ENCODE measurements at regions not wholly inside any gene's neighbourhood (a gene's known extent, or its start where the extent isn't known, plus 50 kb on each side); places are given as distances from the start of the nearest gene placed in this dataset.

GRCh38 chr3:135326851-135327250 is 531.8 kb downstream of the EPHB1 start:
- H3K27ac ChIP-seq (ENCODE audit: insufficient read depth, low read length): no peak overlapping the region
- H3K9ac ChIP-seq (ENCODE audit: insufficient read depth, low read length): no peak overlapping the region
- no peak overlapping the region for H3K4me2 ChIP-seq (ENCODE audit: extremely low read depth, insufficient read depth, low read length)
- H3K9me3 ChIP-seq (ENCODE audit: control insufficient read depth, insufficient read depth, low read depth, low read length): no peaks in the 10 kb centered on the region
- H3K4me1 ChIP-seq (ENCODE audit: control insufficient read depth, extremely low read depth, insufficient read depth, low read length): no peaks in the 10 kb centered on the region
- H3K36me3 ChIP-seq (ENCODE audit: control insufficient read depth, insufficient read depth, low read length): no peaks in the 10 kb centered on the region
- no peaks in the 10 kb centered on the region for H3K79me2 ChIP-seq (ENCODE audit: control insufficient read depth, insufficient read depth, low read length)
- TF ChIP-seq CTCF (conservative IDR thresholded peaks at IDR 0.05 in 1 of 2, IDR thresholded peaks at IDR 0.05 in 1 of 2; ENCODE audit: low read depth in 1 of 2, low read length in 2 of 2): no peak
- no peak for TF ChIP-seq EZH2 (IDR thresholded peaks at IDR 0.05; ENCODE audit: low read length, missing control alignments)
- H4K20me1 ChIP-seq (ENCODE audit: control insufficient read depth, extremely low read depth, insufficient read depth, low read length): no peaks in the 10 kb centered on the region
- no peak overlapping the region for H3K4me3 ChIP-seq (replicated peaks in 1 of 4; ENCODE audit: control extremely low read depth in 1 of 4, insufficient read depth in 1 of 4, low read depth in 3 of 4, low read length in 4 of 4)
- no peak for DNase-seq (ENCODE audit: low read depth in 2 of 2)
- no peaks in the 10 kb centered on the region for H3K27me3 ChIP-seq (ENCODE audit: control insufficient read depth, insufficient read depth, low read length)
- H2AFZ ChIP-seq (ENCODE audit: low read length): no peak overlapping the region

- Histone ChIP-seq H3K9ac (ENCODE audit: insufficient read depth, low read length) (no peak overlapping the region), H4K20me1 (ENCODE audit: control insufficient read depth, extremely low read depth, insufficient read depth, low read length) (no peaks in the 10 kb centered on the region), H3K36me3 (ENCODE audit: control insufficient read depth, insufficient read depth, low read length) (no peaks in the 10 kb centered on the region), H3K4me2 (ENCODE audit: extremely low read depth, insufficient read depth, low read length) (no peak overlapping the region), H3K27me3 (ENCODE audit: control insufficient read depth, insufficient read depth, low read length) (no peaks in the 10 kb centered on the region), H3K4me3 (replicated peaks in 1 of 4; ENCODE audit: control extremely low read depth in 1 of 4, insufficient read depth in 1 of 4, low read depth in 3 of 4, low read length in 4 of 4) (no peak overlapping the region), H2AFZ (ENCODE audit: low read length) (no peak overlapping the region), H3K9me3 (ENCODE audit: control insufficient read depth, insufficient read depth, low read depth, low read length) (no peaks in the 10 kb centered on the region), H3K27ac (ENCODE audit: insufficient read depth, low read length) (no peak overlapping the region), H3K79me2 (ENCODE audit: control insufficient read depth, insufficient read depth, low read length) (no peaks in the 10 kb centered on the region), H3K4me1 (ENCODE audit: control insufficient read depth, extremely low read depth, insufficient read depth, low read length) (no peaks in the 10 kb centered on the region)
- no peak for TF ChIP-seq EZH2 (IDR thresholded peaks at IDR 0.05; ENCODE audit: low read length, missing control alignments)
- TF ChIP-seq CTCF (conservative IDR thresholded peaks at IDR 0.05 in 1 of 2, IDR thresholded peaks at IDR 0.05 in 1 of 2; ENCODE audit: low read depth in 1 of 2, low read length in 2 of 2): no peak
- DNase-seq (ENCODE audit: low read depth in 2 of 2): no peak
Observed at GRCh38 chr3:135328036-135328435, 533.0 kb downstream of the EPHB1 start.

- Histone ChIP-seq H3K9me3 (ENCODE audit: control insufficient read depth, insufficient read depth, low read depth, low read length) (no peaks in the 10 kb centered on the region), H3K4me2 (ENCODE audit: extremely low read depth, insufficient read depth, low read length) (no peak overlapping the region), H3K4me3 (replicated peaks in 1 of 4; ENCODE audit: control extremely low read depth in 1 of 4, insufficient read depth in 1 of 4, low read depth in 3 of 4, low read length in 4 of 4) (no peak overlapping the region), H3K9ac (ENCODE audit: insufficient read depth, low read length) (no peak overlapping the region), H3K79me2 (ENCODE audit: control insufficient read depth, insufficient read depth, low read length) (no peaks in the 10 kb centered on the region), H4K20me1 (ENCODE audit: control insufficient read depth, extremely low read depth, insufficient read depth, low read length) (no peaks in the 10 kb centered on the region), H3K36me3 (ENCODE audit: control insufficient read depth, insufficient read depth, low read length) (no peaks in the 10 kb centered on the region), H3K27ac (ENCODE audit: insufficient read depth, low read length) (no peak overlapping the region), H2AFZ (ENCODE audit: low read length) (no peak overlapping the region), H3K4me1 (ENCODE audit: control insufficient read depth, extremely low read depth, insufficient read depth, low read length) (no peaks in the 10 kb centered on the region), H3K27me3 (ENCODE audit: control insufficient read depth, insufficient read depth, low read length) (no peaks in the 10 kb centered on the region)
- no peak for TF ChIP-seq CTCF (conservative IDR thresholded peaks at IDR 0.05 in 1 of 2, IDR thresholded peaks at IDR 0.05 in 1 of 2; ENCODE audit: low read depth in 1 of 2, low read length in 2 of 2)
- no peak for TF ChIP-seq EZH2 (IDR thresholded peaks at IDR 0.05; ENCODE audit: low read length, missing control alignments)
- DNase-seq (ENCODE audit: low read depth in 2 of 2): no peak
Observed at GRCh38 chr3:135329479-135329878, 534.4 kb downstream of the EPHB1 start.
